K562 (cell line): ENCODE measurements at regions not wholly inside any gene's neighbourhood (a gene's known extent, or its start where the extent isn't known, plus 50 kb on each side); places are given as distances from the start of the nearest gene placed in this dataset.

Experiments used
- ATAC-seq: fragments of 200-7000 bp; cut with Tn5 transposase; 3 replicates; pipeline ENCODE4 v1.9.1; 2020; ENCODE audit warnings: moderate library complexity
- BruUV-seq: library from RNA; stranded (reverse); fragments of 400-500 nt; replicated peaks from 2 replicates; lab custom pipeline; 2021; lab: Mats Ljungman, UMichigan
- CTCF ChIA-PET: fragments of 300-600 bp; formaldehyde crosslinking; extraction: SDS; loops from one replicate; lab custom pipeline; 2021; ENCODE audit warnings: low intra/inter-chr PET ratio; lab: Yijun Ruan, JAX
- POLR2A ChIA-PET: fragments of 300-600, 350-650 bp; sonication (Branson Sonifier 250); formaldehyde crosslinking; extraction: SDS; loops from one replicate; lab custom pipeline; 2021; ENCODE audit warnings: antibody characterized with exemption, inconsistent platforms; lab: Yijun Ruan, JAX
- DNase-seq, 4 experiments: peaks; one replicate each; pipeline versions ENCODE4 v3.0.0 to v3.0.0-alpha.2; 2011 to 2018; ENCODE audit warnings: low spot score in 3 of 4, mixed read lengths in 3 of 4; ENCODE audit errors: extremely low read depth in 1 of 4
- FAIRE-seq: peaks from 2 replicates; lab custom pipeline; 2011; peaks lifted over from hg19 to GRCh38; lab: Jason Lieb, UNC
- H2AFZ ChIP-seq: 2 replicates; pipeline ENCODE4 v1.6.0; 2011; ENCODE audit warnings: low read depth, low read length, control low read depth, inconsistent platforms
- H3K27ac ChIP-seq: fragments of 200-600 bp; 3 replicates; pipeline ENCODE4 v1.8.0; 2011; ENCODE audit warnings: low read depth, mild to moderate bottlenecking, control low read depth, inconsistent platforms, low read length, moderate library complexity, mixed read lengths; ENCODE audit errors: extremely low read depth
- H3K27me3 ChIP-seq, 2 experiments: fragments of 300-600 bp in 1 of 2; 2 replicates in 1 of 2; 3 replicates in 1 of 2; pipeline versions ENCODE4 v1.6.0 to v1.8.0; 2011; ENCODE audit warnings: inconsistent platforms in 2 of 2, low read length in 2 of 2, mild to moderate bottlenecking in 1 of 2, mixed read lengths in 1 of 2, moderate library complexity in 1 of 2; ENCODE audit not compliant: control insufficient read depth in 2 of 2, insufficient read depth in 2 of 2
- H3K36me3 ChIP-seq: fragments of 300-600 bp; 3 replicates; pipeline ENCODE4 v1.8.0; 2011; ENCODE audit warnings: mild to moderate bottlenecking, low read length, inconsistent platforms; ENCODE audit not compliant: control insufficient read depth, insufficient read depth
- H3K4me1 ChIP-seq, 2 experiments: fragments of 200-600 bp in 1 of 2; replicated peaks in 1 of 2; 2 replicates in 1 of 2; 3 replicates in 1 of 2; pipeline versions ENCODE4 v1.5.1 to v1.8.0; 2011; ENCODE audit warnings: inconsistent platforms in 2 of 2, low read length in 2 of 2, mild to moderate bottlenecking in 1 of 2, mixed read lengths in 1 of 2, moderate library complexity in 1 of 2; ENCODE audit not compliant: control insufficient read depth in 2 of 2, insufficient read depth in 2 of 2
- H3K4me2 ChIP-seq: 2 replicates; pipeline ENCODE4 v1.6.1; 2011; ENCODE audit warnings: low read length, control low read depth, inconsistent platforms, mixed read lengths; ENCODE audit not compliant: insufficient read depth
- H3K4me3 ChIP-seq: fragments of 200-600 bp; sonication (generic), shearing (Covaris generic); 2 replicates; pipeline ENCODE4 v1.5.1; 2016; ENCODE audit warnings: control low read depth, inconsistent platforms
- H3K79me2 ChIP-seq: fragments of 200-600 bp; 3 replicates; pipeline ENCODE4 v1.8.0; 2011; ENCODE audit warnings: low read length, inconsistent platforms; ENCODE audit not compliant: control insufficient read depth, insufficient read depth
- H3K9ac ChIP-seq, 2 experiments: 2 replicates each; pipeline versions ENCODE4 v1.6.0 to v1.6.1; 2011; ENCODE audit warnings: low read depth in 2 of 2, low read length in 2 of 2, control low read depth in 1 of 2, inconsistent platforms in 1 of 2, mild to moderate bottlenecking in 1 of 2, mixed read lengths in 1 of 2; ENCODE audit not compliant: insufficient read depth in 1 of 2
- H3K9me1 ChIP-seq: one replicate; pipeline ENCODE4 v1.6.0; 2011; ENCODE audit warnings: inconsistent platforms, mild to moderate bottlenecking, low read length, moderate library complexity; ENCODE audit not compliant: control insufficient read depth, insufficient read depth
- H3K9me3 ChIP-seq: replicated peaks from 2 replicates; pipeline ENCODE4 v1.5.1; 2011; ENCODE audit warnings: low read depth, low read length, inconsistent platforms; ENCODE audit not compliant: control insufficient read depth, insufficient read depth
- H4K20me1 ChIP-seq: replicated peaks from 2 replicates; pipeline ENCODE4 v1.6.1; 2011; ENCODE audit warnings: low read length, inconsistent platforms, mixed read lengths; ENCODE audit not compliant: control insufficient read depth, insufficient read depth
- CSDE1 ChIP-seq, 2 experiments: fragments of 450-650 bp; IDR thresholded peaks; 2 replicates each; pipeline ENCODE4 v1.6.1; 2016; ENCODE audit warnings: mild to moderate bottlenecking in 1 of 2
- HMGN3 ChIP-seq: IDR thresholded peaks from 2 replicates; pipeline ENCODE4 v1.6.1; 2011; ENCODE audit warnings: borderline replicate concordance, low read depth, mild to moderate bottlenecking, mixed read lengths, low read length; ENCODE audit not compliant: insufficient read length; ENCODE audit errors: extremely low read depth
- MIER1 ChIP-seq: fragments of 450-650 bp; IDR thresholded peaks from 2 replicates; pipeline ENCODE4 v1.6.1; 2016; ENCODE audit warnings: antibody characterized with exemption, mild to moderate bottlenecking, low read depth
- NEUROD1 ChIP-seq: fragments of 150-350 bp; IDR thresholded peaks from 2 replicates; pipeline ENCODE4 v1.6.1; 2014; ENCODE audit warnings: borderline replicate concordance, low read length, low read depth; ENCODE audit not compliant: partially characterized antibody
- NR2C1 ChIP-seq, 2 experiments: fragments of 450-650 bp; IDR thresholded peaks; 2 replicates each; pipeline ENCODE4 v1.6.1; 2017; ENCODE audit warnings: mild to moderate bottlenecking in 2 of 2, antibody characterized with exemption in 1 of 2, inconsistent platforms in 1 of 2, missing compliant biosample characterization in 1 of 2, missing genetic modification characterization in 1 of 2
- RBM14 ChIP-seq: fragments of 200-400 bp; formaldehyde crosslinking; IDR thresholded peaks from 2 replicates; pipeline ENCODE4 v1.6.1; 2018; ENCODE audit warnings: low read depth, mild to moderate bottlenecking, low read length, moderate library complexity, borderline replicate concordance; ENCODE audit not compliant: insufficient read depth
- SRSF1 ChIP-seq: fragments of 200-400 bp; formaldehyde crosslinking; IDR thresholded peaks from 2 replicates; pipeline ENCODE4 v1.6.1; 2017; ENCODE audit warnings: mild to moderate bottlenecking, low read depth, low read length, moderate library complexity
- TCF3 ChIP-seq: sonication (generic); formaldehyde crosslinking; IDR thresholded peaks from 2 replicates; pipeline ENCODE4 v1.4.0; 2020; ENCODE audit warnings: mild to moderate bottlenecking, missing genetic modification reagents
- WGBS: fragments of 100-300 bp; shearing (Covaris generic); methylation state at CpG from one replicate; pipeline ENCODE4 v1.1.6; 2016; ENCODE audit warnings: low coverage, mixed read lengths; ENCODE audit not compliant: insufficient coverage; ENCODE audit errors: missing lambda C conversion rate; 5-methylcytosine and 5-hydroxymethylcytosine counted together
- in situ Hi-C: fragments of 300-500 bp; cut with MboI; formaldehyde crosslinking; loops from 4 replicates; pipeline ENCODE4 v1.15.0; 2018; ENCODE audit warnings: inconsistent platforms, mixed read lengths
- intact Hi-C: fragments of 100-400 bp; cut with micrococcal nuclease; formaldehyde crosslinking; loops from 2 replicates; pipeline ENCODE4 v1.14.2; 2022
- TF ChIP-seq, protein P1 (sequence below): fragments of 450-650 bp; IDR thresholded peaks from 2 replicates; pipeline ENCODE4 v1.6.1; 2016; ENCODE audit warnings: mild to moderate bottlenecking, moderate library complexity
- TF ChIP-seq, protein P2 (sequence below): fragments of 250-450 bp; sonication (Bioruptor Pico); IDR thresholded peaks from 2 replicates; pipeline ENCODE4 v1.8.0; 2022; ENCODE audit warnings: inconsistent platforms, mild to moderate bottlenecking, moderate library complexity, borderline replicate concordance

DNA sequence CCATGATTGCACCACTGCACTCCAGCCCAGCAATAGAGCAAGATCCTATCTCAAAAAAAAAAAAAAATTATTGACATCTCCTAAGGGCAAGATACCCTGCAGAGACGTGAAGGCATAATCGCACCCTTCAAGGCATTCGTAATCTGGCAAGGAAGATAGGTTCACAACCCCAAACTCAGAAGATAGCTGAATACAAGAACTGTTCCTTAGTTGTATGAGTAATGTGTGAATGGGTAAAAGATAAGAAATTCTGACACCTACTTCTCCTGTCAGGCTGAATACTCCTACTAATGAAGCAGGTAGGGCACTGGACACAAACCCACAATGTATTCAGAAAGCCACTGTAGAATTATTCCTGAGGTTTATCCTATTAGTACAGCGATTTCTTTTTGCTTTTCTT is 882.4 kb upstream of the AUTS2 start:
- ChIA-PET CTCF (no interaction called here), POLR2A (no interaction called here)
- in situ Hi-C loops (no loop called here), intact Hi-C loops (no loop called here)
- no peaks in the 10 kb centered on the region for H3K9me1 ChIP-seq
- no peaks in the 10 kb centered on the region for H3K36me3 ChIP-seq
- no peak for FAIRE-seq
- no peak for ATAC-seq
- H3K27ac ChIP-seq = no peak overlapping the region
- no peak overlapping the region for H2AFZ ChIP-seq
- H4K20me1 ChIP-seq = no peaks in the 10 kb centered on the region
- H3K27me3 ChIP-seq = no peaks in the 10 kb centered on the region
- WGBS = 0% methylated on average over 4 of the region's 4 CpGs
- no peak for DNase-seq
- H3K9ac ChIP-seq = no peak overlapping the region
- H3K4me3 ChIP-seq = no peak overlapping the region
- H3K9me3 ChIP-seq = no peaks in the 10 kb centered on the region
- no peaks in the 10 kb centered on the region for H3K79me2 ChIP-seq
- no TSS peak for BruUV-seq
- H3K4me1 ChIP-seq = no peaks in the 10 kb centered on the region
- H3K4me2 ChIP-seq = no peak overlapping the region
- TF ChIP-seq MIER1 = no peak
- TF ChIP-seq, protein P1, sequence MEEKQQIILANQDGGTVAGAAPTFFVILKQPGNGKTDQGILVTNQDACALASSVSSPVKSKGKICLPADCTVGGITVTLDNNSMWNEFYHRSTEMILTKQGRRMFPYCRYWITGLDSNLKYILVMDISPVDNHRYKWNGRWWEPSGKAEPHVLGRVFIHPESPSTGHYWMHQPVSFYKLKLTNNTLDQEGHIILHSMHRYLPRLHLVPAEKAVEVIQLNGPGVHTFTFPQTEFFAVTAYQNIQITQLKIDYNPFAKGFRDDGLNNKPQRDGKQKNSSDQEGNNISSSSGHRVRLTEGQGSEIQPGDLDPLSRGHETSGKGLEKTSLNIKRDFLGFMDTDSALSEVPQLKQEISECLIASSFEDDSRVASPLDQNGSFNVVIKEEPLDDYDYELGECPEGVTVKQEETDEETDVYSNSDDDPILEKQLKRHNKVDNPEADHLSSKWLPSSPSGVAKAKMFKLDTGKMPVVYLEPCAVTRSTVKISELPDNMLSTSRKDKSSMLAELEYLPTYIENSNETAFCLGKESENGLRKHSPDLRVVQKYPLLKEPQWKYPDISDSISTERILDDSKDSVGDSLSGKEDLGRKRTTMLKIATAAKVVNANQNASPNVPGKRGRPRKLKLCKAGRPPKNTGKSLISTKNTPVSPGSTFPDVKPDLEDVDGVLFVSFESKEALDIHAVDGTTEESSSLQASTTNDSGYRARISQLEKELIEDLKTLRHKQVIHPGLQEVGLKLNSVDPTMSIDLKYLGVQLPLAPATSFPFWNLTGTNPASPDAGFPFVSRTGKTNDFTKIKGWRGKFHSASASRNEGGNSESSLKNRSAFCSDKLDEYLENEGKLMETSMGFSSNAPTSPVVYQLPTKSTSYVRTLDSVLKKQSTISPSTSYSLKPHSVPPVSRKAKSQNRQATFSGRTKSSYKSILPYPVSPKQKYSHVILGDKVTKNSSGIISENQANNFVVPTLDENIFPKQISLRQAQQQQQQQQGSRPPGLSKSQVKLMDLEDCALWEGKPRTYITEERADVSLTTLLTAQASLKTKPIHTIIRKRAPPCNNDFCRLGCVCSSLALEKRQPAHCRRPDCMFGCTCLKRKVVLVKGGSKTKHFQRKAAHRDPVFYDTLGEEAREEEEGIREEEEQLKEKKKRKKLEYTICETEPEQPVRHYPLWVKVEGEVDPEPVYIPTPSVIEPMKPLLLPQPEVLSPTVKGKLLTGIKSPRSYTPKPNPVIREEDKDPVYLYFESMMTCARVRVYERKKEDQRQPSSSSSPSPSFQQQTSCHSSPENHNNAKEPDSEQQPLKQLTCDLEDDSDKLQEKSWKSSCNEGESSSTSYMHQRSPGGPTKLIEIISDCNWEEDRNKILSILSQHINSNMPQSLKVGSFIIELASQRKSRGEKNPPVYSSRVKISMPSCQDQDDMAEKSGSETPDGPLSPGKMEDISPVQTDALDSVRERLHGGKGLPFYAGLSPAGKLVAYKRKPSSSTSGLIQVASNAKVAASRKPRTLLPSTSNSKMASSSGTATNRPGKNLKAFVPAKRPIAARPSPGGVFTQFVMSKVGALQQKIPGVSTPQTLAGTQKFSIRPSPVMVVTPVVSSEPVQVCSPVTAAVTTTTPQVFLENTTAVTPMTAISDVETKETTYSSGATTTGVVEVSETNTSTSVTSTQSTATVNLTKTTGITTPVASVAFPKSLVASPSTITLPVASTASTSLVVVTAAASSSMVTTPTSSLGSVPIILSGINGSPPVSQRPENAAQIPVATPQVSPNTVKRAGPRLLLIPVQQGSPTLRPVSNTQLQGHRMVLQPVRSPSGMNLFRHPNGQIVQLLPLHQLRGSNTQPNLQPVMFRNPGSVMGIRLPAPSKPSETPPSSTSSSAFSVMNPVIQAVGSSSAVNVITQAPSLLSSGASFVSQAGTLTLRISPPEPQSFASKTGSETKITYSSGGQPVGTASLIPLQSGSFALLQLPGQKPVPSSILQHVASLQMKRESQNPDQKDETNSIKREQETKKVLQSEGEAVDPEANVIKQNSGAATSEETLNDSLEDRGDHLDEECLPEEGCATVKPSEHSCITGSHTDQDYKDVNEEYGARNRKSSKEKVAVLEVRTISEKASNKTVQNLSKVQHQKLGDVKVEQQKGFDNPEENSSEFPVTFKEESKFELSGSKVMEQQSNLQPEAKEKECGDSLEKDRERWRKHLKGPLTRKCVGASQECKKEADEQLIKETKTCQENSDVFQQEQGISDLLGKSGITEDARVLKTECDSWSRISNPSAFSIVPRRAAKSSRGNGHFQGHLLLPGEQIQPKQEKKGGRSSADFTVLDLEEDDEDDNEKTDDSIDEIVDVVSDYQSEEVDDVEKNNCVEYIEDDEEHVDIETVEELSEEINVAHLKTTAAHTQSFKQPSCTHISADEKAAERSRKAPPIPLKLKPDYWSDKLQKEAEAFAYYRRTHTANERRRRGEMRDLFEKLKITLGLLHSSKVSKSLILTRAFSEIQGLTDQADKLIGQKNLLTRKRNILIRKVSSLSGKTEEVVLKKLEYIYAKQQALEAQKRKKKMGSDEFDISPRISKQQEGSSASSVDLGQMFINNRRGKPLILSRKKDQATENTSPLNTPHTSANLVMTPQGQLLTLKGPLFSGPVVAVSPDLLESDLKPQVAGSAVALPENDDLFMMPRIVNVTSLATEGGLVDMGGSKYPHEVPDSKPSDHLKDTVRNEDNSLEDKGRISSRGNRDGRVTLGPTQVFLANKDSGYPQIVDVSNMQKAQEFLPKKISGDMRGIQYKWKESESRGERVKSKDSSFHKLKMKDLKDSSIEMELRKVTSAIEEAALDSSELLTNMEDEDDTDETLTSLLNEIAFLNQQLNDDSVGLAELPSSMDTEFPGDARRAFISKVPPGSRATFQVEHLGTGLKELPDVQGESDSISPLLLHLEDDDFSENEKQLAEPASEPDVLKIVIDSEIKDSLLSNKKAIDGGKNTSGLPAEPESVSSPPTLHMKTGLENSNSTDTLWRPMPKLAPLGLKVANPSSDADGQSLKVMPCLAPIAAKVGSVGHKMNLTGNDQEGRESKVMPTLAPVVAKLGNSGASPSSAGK = no peak
- no peak for TF ChIP-seq NEUROD1
- no peak for TF ChIP-seq NR2C1 (IDR thresholded peaks at IDR 0.05)
- TF ChIP-seq NR2C1 (tag; IDR thresholded peaks at IDR 0.05) = no peak
- TF ChIP-seq, protein P2, sequence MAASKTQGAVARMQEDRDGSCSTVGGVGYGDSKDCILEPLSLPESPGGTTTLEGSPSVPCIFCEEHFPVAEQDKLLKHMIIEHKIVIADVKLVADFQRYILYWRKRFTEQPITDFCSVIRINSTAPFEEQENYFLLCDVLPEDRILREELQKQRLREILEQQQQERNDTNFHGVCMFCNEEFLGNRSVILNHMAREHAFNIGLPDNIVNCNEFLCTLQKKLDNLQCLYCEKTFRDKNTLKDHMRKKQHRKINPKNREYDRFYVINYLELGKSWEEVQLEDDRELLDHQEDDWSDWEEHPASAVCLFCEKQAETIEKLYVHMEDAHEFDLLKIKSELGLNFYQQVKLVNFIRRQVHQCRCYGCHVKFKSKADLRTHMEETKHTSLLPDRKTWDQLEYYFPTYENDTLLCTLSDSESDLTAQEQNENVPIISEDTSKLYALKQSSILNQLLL (CRISPR knock-in tag) = no peak
- TF ChIP-seq RBM14 = no peak
- no peak for TF ChIP-seq CSDE1 (IDR thresholded peaks at IDR 0.05)
- TF ChIP-seq HMGN3 = no peak
- no peak for TF ChIP-seq TCF3
- TF ChIP-seq SRSF1 = no peak
